Vagina (tissue), 2 donors: ENCODE measurements at regions not wholly inside any gene's neighbourhood (a gene's known extent, or its start where the extent isn't known, plus 50 kb on each side); places are given as distances from the start of the nearest gene placed in this dataset.

Experiments used
- CTCF ChIP-seq, 3 experiments: fragments of 450-650 bp in 2 of 3; fragments of 200-600 bp in 1 of 3; sonication (generic) in 1 of 3; IDR thresholded peaks; one replicate each; pipeline ENCODE4 v1.5.1; 2017 to 2019; ENCODE audit warnings: antibody characterized with exemption in 3 of 3, mild to moderate bottlenecking in 2 of 3, moderate library complexity in 2 of 3
- POLR2A ChIP-seq, 2 donors: fragments of 450-650 bp; IDR thresholded peaks; one replicate each; pipeline ENCODE4 v1.6.1; 2017; ENCODE audit warnings: antibody characterized with exemption in 2 of 2, mild to moderate bottlenecking in 2 of 2, moderate library complexity in 2 of 2
- POLR2AphosphoS5 ChIP-seq, 2 donors: sonication (generic); formaldehyde crosslinking; IDR thresholded peaks; one replicate each; pipeline ENCODE4 v1.9.0; 2017; ENCODE audit warnings: antibody characterized with exemption in 2 of 2, mild to moderate bottlenecking in 2 of 2, low read depth in 1 of 2; ENCODE audit not compliant: insufficient read depth in 1 of 2

GRCh38 chr7:14071045-14071444 lies 81.6 kb upstream of the ETV1 start:
- no peak for TF ChIP-seq CTCF (IDR thresholded peaks at IDR 0.05)
- no peak for TF ChIP-seq POLR2A (IDR thresholded peaks at IDR 0.05)
- TF ChIP-seq POLR2AphosphoS5 (IDR thresholded peaks at IDR 0.05; ENCODE audit: insufficient read depth in 1 of 2, low read depth in 1 of 2), result no peak
